Breast epithelium (tissue), 3 donors: ENCODE measurements at regions not wholly inside any gene's neighbourhood (a gene's known extent, or its start where the extent isn't known, plus 50 kb on each side); places are given as distances from the start of the nearest gene placed in this dataset.

Experiments
- CTCF ChIP-seq, 3 donors: fragments of 450-650 bp; IDR thresholded peaks; one replicate each; pipeline ENCODE4 v1.5.1; 2016 to 2017; ENCODE audit warnings: antibody characterized with exemption in 3 of 3, mild to moderate bottlenecking in 3 of 3, moderate library complexity in 3 of 3
- POLR2AphosphoS5 ChIP-seq, 3 donors: sonication (generic); formaldehyde crosslinking; IDR thresholded peaks; one replicate each; pipeline ENCODE4 v1.6.1; 2017; ENCODE audit warnings: antibody characterized with exemption in 3 of 3

DNA sequence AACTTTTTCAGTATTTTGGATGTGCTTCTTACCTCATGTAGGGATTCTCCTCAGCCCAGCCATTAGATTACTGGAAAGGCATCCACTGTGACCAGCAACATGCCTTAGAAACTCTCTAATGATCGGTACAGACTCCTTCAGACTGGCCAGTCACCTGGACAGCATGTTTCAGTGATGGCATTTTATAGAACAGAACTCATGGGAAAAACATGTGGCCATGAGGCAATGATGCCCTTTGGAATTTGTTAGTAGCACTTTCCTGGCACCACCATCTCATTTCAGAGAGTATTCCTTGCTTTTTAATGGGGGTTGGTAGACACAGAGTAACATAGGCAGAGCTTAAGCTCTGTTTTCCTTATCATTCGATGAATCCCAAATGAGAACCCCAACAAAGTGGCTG lies 72.1 kb upstream of the FAM98A start:
- TF ChIP-seq CTCF (IDR thresholded peaks at IDR 0.05) (no peak), POLR2AphosphoS5 (IDR thresholded peaks at IDR 0.05) (no peak)
